ENCODE measurements at regions not wholly inside any gene's neighbourhood (a gene's known extent, or its start where the extent isn't known, plus 50 kb on each side); places are given as distances from the start of the nearest gene placed in this dataset.

DNA sequence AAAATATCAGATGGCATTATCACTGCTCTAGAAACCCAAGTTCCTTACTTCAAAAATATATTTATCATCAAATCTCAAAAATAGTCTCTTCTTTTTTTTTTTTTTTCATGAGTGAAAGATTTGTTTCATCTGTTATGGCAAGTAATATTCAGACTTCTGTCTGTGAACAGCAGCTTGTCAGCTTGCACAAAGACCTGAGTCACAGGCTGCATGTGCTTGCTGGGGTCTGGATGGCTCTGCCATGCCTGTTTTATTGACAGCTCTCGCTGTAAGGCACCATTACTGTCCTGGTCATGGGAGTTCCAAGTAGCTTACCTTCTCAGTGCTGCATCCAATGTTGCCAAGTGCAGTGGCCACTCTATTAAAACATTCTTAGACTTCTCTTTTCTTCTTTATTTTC is 456.4 kb downstream of the GADD45G start:
- Histone ChIP-seq H3K9me2 (no peaks in the 10 kb centered on the region), H2AFZ (ENCODE audit: low read depth) (no peak overlapping the region), H3K9ac (no peak overlapping the region), H3K79me2 (ENCODE audit: insufficient read depth) (no peaks in the 10 kb centered on the region), H4K20me1 (ENCODE audit: insufficient read depth) (no peaks in the 10 kb centered on the region), H3K36me3 (replicated peaks in 1 of 2; ENCODE audit: control insufficient read depth in 1 of 2, insufficient read depth in 2 of 2, low read length in 1 of 2) (no peaks in the 10 kb centered on the region), H3K9me3 (no peaks in the 10 kb centered on the region), H3K4me3 (ENCODE audit: low read depth in 2 of 2, low read length in 1 of 2) (no peak overlapping the region), H3F3A (replicated peaks; ENCODE audit: insufficient read depth) (no peaks in the 10 kb centered on the region), H3K27me3 (ENCODE audit: insufficient read depth) (no peaks in the 10 kb centered on the region), H3K4me2 (no peak overlapping the region), H3K27ac (ENCODE audit: low read depth in 2 of 2, low read length in 1 of 2) (no peak overlapping the region), H3K4me1 (ENCODE audit: control insufficient read depth in 1 of 2, insufficient read depth in 2 of 2, low read depth in 1 of 2, low read length in 1 of 2) (no peaks in the 10 kb centered on the region)
- ChIA-PET POLR2A (no interaction called here), CTCF (interaction anchor here (1.3 to 1.8 kb wide), 2 partner anchors 458 to 463 kb away, joined by 4 to 7 read pairs; no protein-coding TSS in a partner anchor)
- WGBS (ENCODE audit: low lambda C conversion rate) = 18% methylated on average over 1 of the region's 1 CpG
- no peak for DNase-seq
- TF ChIP-seq, protein P1, sequence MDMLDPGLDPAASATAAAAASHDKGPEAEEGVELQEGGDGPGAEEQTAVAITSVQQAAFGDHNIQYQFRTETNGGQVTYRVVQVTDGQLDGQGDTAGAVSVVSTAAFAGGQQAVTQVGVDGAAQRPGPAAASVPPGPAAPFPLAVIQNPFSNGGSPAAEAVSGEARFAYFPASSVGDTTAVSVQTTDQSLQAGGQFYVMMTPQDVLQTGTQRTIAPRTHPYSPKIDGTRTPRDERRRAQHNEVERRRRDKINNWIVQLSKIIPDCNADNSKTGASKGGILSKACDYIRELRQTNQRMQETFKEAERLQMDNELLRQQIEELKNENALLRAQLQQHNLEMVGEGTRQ (IDR thresholded peaks at IDR 0.05; ENCODE audit: borderline replicate concordance, low read depth, low read length) = no peak
- TF ChIP-seq, protein P2, sequence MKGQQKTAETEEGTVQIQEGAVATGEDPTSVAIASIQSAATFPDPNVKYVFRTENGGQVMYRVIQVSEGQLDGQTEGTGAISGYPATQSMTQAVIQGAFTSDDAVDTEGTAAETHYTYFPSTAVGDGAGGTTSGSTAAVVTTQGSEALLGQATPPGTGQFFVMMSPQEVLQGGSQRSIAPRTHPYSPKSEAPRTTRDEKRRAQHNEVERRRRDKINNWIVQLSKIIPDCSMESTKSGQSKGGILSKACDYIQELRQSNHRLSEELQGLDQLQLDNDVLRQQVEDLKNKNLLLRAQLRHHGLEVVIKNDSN (IDR thresholded peaks at IDR 0.05; ENCODE audit: borderline replicate concordance, low read depth) = no peak
- no peak for TF ChIP-seq SIN3A (IDR thresholded peaks at IDR 0.05; ENCODE audit: borderline replicate concordance, low read depth, low read length)
- TF ChIP-seq RXRA (IDR thresholded peaks at IDR 0.05; ENCODE audit: borderline replicate concordance, low read depth) = no peak
- no peak for TF ChIP-seq MXI1 (IDR thresholded peaks at IDR 0.05; ENCODE audit: low read depth, low read length)
- TF ChIP-seq JUND (IDR thresholded peaks at IDR 0.05) = no peak
- no peak for TF ChIP-seq EP300 (IDR thresholded peaks at IDR 0.05; ENCODE audit: borderline replicate concordance in 1 of 2, low read depth in 1 of 2, low read length in 1 of 2)
- no peak for TF ChIP-seq FOSL2 (IDR thresholded peaks at IDR 0.05; ENCODE audit: borderline replicate concordance, low read depth)
- TF ChIP-seq, protein P3, sequence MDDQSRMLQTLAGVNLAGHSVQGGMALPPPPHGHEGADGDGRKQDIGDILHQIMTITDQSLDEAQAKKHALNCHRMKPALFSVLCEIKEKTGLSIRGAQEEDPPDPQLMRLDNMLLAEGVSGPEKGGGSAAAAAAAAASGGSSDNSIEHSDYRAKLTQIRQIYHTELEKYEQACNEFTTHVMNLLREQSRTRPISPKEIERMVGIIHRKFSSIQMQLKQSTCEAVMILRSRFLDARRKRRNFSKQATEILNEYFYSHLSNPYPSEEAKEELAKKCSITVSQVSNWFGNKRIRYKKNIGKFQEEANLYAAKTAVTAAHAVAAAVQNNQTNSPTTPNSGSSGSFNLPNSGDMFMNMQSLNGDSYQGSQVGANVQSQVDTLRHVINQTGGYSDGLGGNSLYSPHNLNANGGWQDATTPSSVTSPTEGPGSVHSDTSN (IDR thresholded peaks at IDR 0.05) = no peak
- TF ChIP-seq MEF2A (IDR thresholded peaks at IDR 0.05; ENCODE audit: borderline replicate concordance, low read depth) = no peak

DNA sequence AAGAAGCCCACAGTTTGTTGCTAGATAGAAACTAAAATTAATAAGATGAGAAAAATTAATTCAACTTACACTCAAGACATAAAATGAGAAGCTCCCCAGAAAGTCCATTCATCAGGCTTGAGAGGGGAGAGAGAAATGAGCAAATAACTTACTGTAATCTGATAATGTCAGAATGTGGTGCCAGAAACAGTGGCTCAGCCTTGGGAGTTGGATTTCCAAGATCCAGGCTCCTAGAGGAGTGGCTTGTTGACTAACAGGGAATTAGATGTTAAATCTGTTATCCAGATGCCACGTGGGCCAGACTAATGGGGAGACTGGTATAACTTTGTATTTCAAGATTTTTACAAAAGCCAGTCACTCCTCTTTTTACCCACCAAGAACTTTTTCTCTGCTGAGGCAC is 458.2 kb downstream of the GADD45G start:
- Histone ChIP-seq H4K20me1 (ENCODE audit: insufficient read depth) (no peaks in the 10 kb centered on the region), H3K4me2 (no peak overlapping the region), H3K79me2 (ENCODE audit: insufficient read depth) (no peaks in the 10 kb centered on the region), H3K36me3 (replicated peaks in 1 of 2; ENCODE audit: control insufficient read depth in 1 of 2, insufficient read depth in 2 of 2, low read length in 1 of 2) (no peaks in the 10 kb centered on the region), H2AFZ (ENCODE audit: low read depth) (no peak overlapping the region), H3K27ac (ENCODE audit: low read depth in 2 of 2, low read length in 1 of 2) (no peak overlapping the region), H3K4me3 (ENCODE audit: low read depth in 2 of 2, low read length in 1 of 2) (no peak overlapping the region), H3F3A (replicated peaks; ENCODE audit: insufficient read depth) (no peaks in the 10 kb centered on the region), H3K9me3 (no peaks in the 10 kb centered on the region), H3K9me2 (no peaks in the 10 kb centered on the region), H3K9ac (no peak overlapping the region), H3K27me3 (ENCODE audit: insufficient read depth) (no peaks in the 10 kb centered on the region), H3K4me1 (ENCODE audit: control insufficient read depth in 1 of 2, insufficient read depth in 2 of 2, low read depth in 1 of 2, low read length in 1 of 2) (no peaks in the 10 kb centered on the region)
- DNase-seq = no peak
- ChIA-PET POLR2A (no interaction called here), CTCF (interaction anchor here (1.3 to 1.6 kb wide), 2 partner anchors 16 to 465 kb away, joined by 3 to 4 read pairs; no protein-coding TSS in a partner anchor)
- WGBS (ENCODE audit: low lambda C conversion rate) = 0% methylated on average over 1 of the region's 1 CpG
- TF ChIP-seq, protein P4, sequence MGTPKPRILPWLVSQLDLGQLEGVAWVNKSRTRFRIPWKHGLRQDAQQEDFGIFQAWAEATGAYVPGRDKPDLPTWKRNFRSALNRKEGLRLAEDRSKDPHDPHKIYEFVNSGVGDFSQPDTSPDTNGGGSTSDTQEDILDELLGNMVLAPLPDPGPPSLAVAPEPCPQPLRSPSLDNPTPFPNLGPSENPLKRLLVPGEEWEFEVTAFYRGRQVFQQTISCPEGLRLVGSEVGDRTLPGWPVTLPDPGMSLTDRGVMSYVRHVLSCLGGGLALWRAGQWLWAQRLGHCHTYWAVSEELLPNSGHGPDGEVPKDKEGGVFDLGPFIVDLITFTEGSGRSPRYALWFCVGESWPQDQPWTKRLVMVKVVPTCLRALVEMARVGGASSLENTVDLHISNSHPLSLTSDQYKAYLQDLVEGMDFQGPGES (IDR thresholded peaks at IDR 0.05; ENCODE audit: low read depth, low read length) = no peak
- no peak for TF ChIP-seq CHD2 (IDR thresholded peaks at IDR 0.05; ENCODE audit: low read length, partially characterized antibody)
- no peak for TF ChIP-seq NFIC (IDR thresholded peaks at IDR 0.05; ENCODE audit: borderline replicate concordance)
- TF ChIP-seq GABPA (IDR thresholded peaks at IDR 0.05; ENCODE audit: low read depth) = no peak
- TF ChIP-seq EP300 (IDR thresholded peaks at IDR 0.05; ENCODE audit: borderline replicate concordance in 1 of 2, low read depth in 1 of 2, low read length in 1 of 2) = no peak
- no peak for TF ChIP-seq TAF1 (IDR thresholded peaks at IDR 0.05; ENCODE audit: borderline replicate concordance, low read depth, low read length)
- TF ChIP-seq SIN3A (IDR thresholded peaks at IDR 0.05; ENCODE audit: borderline replicate concordance, low read depth, low read length) = no peak
- TF ChIP-seq SMC3 (IDR thresholded peaks at IDR 0.05; ENCODE audit: low read depth, low read length) = no peak
- TF ChIP-seq, protein P1 (IDR thresholded peaks at IDR 0.05; ENCODE audit: borderline replicate concordance, low read depth, low read length) = no peak
- TF ChIP-seq RXRA (IDR thresholded peaks at IDR 0.05; ENCODE audit: borderline replicate concordance, low read depth) = no peak

Data from SK-N-SH (cell line).